GM19395 (cell line): ENCODE measurements at regions not wholly inside any gene's neighbourhood (a gene's known extent, or its start where the extent isn't known, plus 50 kb on each side); places are given as distances from the start of the nearest gene placed in this dataset.
"Not testable (repeated sequence)": the region's sequence is repeated elsewhere in the genome, so short reads cannot be mapped to it uniquely, and the experiment has no call there.

Source experiments
- ATAC-seq: cut with Tn5 transposase; IDR thresholded peaks from one replicate; pipeline ENCODE4 v1.9.1; 2021; ENCODE audit warnings: mild to moderate bottlenecking, moderate library complexity; ENCODE audit not compliant: unreplicated experiment

DNA sequence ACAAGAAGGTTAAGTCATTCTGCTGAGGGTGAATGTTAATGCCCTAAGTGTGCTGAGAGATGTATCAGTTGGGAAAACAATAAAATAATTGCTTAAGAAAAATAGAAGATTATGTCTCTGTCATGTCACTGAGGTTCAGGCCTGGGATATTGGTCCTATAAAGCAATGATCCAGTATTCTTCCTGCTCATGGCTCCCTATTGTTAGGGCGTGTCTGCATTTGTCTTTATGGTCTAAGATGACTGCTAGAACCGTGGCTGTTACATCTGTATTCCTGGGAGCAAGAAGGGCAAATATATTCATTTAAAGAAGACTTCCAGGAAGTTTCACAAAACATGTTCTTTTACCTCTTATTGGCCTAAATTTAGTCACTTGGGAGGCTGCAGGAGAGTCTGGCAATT, 125.0 kb downstream of the KCNE4 start:
- no peak for ATAC-seq

GRCh38 chr2:223180463-223180862, 128.5 kb downstream of the KCNE4 start:
- ATAC-seq, result no peak

GRCh38 chr2:223181561-223181960, 129.6 kb downstream of the KCNE4 start:
- ATAC-seq, result no peak

DNA sequence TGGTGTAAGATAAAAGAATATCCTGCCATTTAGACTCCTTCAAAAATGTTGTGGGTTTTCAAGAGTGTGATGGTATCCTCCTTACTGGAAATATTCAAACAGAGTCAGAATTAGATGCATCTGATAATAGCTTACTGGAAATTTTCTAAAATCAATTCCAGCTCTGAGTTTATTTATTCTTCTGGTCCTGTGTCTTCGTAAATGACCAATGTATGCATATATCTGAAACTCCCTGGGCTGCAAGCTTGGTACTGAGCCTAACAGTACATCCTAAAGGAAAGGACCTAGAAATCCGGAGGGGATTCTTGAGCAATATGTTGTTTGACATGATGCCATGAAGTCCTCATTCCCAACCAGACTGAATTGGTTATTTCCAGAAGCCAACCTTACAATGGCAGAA, 130.4 kb downstream of the KCNE4 start:
- ATAC-seq, result no peak

- no peak for ATAC-seq
Observed at GRCh38 chr2:223185638-223186037, 133.6 kb downstream of the KCNE4 start.

GRCh38 chr2:223187256-223187655, 135.3 kb downstream of the KCNE4 start:
- ATAC-seq, result no peak

DNA sequence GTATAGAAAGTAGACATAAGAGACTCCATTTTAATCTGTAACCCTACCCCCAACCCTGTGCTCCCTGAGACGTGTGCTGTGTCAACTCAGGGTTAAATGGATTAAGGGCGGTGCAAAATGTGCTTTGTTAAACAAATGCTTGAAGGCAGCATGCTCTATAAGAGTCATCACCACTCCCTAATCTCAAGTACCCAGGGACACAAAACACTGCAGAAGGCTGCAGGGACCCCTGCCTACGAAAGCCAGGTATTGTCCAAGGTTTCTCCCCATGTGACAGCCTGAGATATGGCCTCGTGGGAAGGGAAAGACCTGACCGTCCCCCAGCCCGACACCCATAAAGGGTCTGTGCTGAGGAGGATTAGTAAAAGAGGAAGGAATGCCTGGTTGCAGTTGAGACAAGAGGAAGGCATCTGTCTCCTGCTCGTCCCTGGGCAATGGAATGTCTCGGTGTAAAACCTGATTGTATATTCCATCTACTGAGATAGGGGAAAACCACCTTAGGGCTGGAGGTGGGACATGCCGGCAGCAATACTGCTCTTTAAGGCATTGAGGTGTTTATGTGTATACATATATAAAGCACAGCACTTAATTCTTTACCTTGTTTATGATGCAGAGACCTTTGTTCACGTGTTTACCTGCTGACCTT, 138.7 kb downstream of the KCNE4 start:
- not testable (repeated sequence) for ATAC-seq

DNA sequence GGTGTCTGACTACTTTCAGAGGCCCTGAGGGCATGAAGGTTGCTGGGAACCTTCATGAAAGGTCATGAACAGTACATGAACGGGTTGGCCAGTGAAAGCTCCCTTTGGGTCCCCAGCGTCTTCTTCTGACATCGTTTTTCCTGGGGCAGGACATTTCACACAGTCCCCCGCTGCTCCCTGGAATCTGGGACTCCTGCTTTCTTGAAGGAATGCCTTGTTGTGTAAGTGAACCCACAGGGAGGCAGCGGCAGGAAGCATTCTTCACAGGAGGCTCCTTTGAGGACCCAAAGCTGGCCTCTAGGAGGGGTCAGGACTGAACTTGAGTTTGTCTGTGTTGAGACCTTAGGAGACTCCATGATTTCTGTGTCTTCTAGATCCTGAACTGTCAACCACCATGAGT, 144.3 kb downstream of the KCNE4 start:
- ATAC-seq, result no peak

- ATAC-seq, result no peak
Observed at GRCh38 chr2:223197046-223197445, 145.1 kb downstream of the KCNE4 start.

GRCh38 chr2:223199531-223200515, 147.8 kb downstream of the KCNE4 start:
- ATAC-seq, result no peak

- no peak for ATAC-seq
Observed at GRCh38 chr2:223203971-223204929, 152.3 kb downstream of the KCNE4 start.

GRCh38 chr2:223210489-223210888, 158.5 kb downstream of the KCNE4 start:
- ATAC-seq, result no peak

DNA sequence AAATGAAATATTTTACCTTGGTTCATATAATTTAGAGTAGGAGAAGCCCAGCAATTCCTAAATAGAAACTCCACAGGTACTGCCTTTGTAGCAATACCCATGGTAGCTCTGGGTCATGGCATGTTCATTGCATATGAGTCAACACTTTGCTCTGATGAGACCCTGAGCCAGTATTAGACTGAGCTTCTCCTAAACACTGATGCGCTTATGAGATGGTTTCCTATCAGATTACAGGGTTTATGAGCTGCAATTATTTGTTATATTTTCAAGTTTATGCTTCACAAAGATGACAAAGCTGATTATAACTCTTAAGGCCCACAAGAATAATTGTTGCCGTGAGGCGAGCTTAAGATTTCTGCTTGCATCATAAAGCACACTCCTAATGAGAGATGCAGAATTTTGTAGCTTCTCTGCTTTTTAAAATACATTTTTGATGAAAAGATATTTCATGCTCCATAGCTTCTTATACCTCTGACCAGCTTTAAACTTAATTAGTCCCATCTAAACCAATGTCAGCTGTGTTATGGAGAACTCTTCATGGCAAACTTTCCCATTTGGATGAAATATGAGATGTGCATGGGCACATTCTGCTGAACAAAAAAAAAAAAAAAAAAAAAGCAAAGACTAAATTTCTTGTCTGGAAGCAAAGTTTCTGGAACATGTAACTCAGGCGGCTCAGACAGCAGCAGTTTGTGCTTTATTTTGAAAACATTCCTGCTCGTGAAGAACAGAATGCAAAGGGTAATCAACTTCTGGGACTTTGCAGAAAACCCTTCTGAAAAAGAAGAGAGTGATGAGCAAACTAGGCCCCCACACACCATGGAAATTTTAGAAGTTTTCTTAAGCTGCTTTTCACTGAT, 162.6 kb downstream of the KCNE4 start:
- no peak for ATAC-seq

DNA sequence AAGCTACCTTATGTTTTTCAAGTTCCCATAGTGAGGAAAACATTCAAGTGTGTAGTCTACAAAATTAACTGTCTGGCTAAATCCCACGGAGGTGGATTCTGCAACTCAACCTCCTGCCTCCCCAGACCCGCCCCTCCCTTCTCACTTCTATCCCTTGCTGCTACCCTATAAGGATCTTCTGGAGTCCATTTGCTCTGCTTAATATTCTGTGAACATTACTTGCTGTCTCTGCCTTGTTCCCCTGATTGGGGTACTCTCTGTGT, 163.2 kb downstream of the KCNE4 start:
- no peak for ATAC-seq

- ATAC-seq, result no peak
Observed at GRCh38 chr2:223217373-223217772, 165.4 kb downstream of the KCNE4 start.

DNA sequence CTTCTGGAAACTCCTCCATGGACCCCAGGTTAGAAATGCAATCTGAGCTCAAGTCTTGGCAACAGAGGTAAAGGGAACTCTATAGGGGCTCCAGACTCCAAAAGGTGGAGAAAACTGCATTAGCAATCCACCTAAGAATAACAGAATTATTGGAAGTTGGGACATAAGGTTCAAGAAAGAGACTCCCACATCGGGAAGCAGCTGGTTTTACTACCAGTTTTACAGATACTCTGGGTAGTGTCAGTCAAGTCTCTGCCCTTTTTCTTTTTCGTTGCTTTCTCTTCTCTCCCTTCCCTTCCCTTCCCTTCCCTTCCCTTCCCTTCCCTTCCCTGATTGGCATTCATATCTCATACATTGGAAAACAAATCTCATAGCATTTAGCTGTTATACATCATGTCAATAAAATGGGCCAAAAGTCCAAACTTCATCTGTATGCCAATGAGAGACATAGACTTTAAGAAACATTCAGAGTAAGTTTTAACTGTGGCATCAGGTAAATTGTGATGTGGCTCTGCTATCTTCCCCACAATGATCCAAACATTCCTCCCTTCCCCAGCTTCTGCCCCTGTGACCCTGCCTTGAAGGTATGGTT, 166.7 kb downstream of the KCNE4 start:
- ATAC-seq, result no peak

DNA sequence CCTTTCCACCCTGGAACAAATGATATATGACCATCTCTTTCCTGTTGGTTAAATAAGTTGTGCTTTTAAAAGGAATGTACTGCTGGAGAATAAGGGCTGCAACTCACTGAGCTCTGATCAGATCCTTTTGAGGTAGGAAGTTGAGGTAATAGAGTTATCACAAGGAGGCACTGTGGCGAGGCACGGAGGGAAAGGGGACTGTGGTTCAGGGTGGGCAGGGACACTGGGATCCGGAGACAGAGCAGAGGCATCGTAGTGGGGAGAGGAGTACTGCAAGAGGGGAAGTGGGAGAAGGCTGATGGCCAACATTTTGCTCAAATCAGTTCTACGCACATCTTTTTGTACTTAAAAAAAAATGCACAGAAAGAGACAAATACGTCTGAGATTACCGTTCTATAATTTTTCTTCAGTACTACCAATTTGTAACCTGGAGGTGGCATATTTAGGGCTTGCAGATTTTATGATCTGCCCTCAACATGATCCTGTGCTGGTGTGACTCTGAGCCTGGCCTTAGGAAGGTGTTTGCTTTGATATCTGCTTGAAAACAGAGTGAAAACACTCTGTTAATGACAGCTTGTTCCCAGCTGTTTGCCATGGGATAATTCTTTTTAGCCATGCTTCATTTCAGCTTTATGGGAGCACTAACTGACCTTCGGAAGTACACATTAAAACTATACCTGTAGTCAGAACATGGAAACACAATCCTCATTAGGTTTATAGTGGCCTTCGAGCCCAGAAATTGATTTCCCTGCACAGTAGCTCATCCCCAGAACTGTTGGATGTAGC, 168.1 kb downstream of the KCNE4 start:
- ATAC-seq, result no peak

DNA sequence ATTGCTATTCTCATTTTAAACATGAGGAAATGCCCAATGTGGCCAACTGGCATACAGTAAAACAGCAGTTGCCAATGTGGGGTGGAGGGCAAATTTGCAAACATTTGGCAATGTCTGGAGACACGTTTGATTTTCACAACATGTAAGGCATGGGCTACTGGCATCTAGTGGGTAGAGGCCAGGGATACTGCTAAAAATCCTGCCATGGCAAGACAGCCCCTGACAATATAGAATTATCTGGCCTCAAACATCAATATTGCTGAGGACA, 168.6 kb downstream of the KCNE4 start:
- ATAC-seq, result no peak

DNA sequence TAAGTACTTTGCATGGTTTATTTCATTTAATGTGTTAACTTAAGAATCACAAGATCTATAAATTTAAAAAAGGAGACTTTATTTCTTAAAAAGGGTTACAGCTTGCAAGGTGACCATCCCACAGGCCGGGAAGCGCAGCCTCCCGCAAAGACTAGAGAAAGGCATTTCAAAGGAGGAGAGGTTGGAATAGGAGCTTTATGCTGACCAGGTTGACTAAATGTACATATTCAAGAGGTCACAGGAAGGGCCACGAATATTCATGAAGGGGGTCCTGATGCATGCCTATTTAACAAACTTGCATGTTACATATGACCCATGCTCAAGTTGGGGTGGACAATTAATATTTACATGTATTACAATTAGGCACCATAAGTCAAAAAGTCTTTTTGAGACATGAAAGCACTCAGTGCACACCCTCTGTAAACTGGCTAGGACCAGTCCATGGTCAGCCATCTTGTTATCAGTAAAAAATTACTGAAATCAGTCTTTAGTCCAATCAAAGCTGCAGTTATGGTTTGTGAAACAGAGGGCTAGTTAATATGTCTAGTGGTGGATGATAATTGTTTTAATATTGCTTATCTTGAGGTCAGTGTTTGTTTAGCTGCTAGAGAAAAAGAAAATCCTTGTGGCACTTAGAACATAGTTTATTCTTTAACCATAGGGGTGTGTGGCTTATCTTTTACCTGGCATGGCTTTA, 169.3 kb downstream of the KCNE4 start:
- ATAC-seq, result no peak
